H1 (cell line): ENCODE measurements at regions not wholly inside any gene's neighbourhood (a gene's known extent, or its start where the extent isn't known, plus 50 kb on each side); places are given as distances from the start of the nearest gene placed in this dataset.
"Not testable (repeated sequence)": the region's sequence is repeated elsewhere in the genome, so short reads cannot be mapped to it uniquely, and the experiment has no call there.

Experiments used
- CEBPB ChIP-seq: IDR thresholded peaks from 2 replicates; pipeline ENCODE4 v1.6.1; 2012; ENCODE audit warnings: low read depth, low read length
- NRF1 ChIP-seq: IDR thresholded peaks from 2 replicates; pipeline ENCODE4 v1.6.1; 2011; ENCODE audit warnings: mild to moderate bottlenecking, low read depth, low read length, improper control_type of control experiment
- POLR2A ChIP-seq, 2 experiments: IDR thresholded peaks; 1 replicate in 1 of 2; 2 replicates in 1 of 2; pipeline ENCODE4 v1.6.1; 2011; ENCODE audit warnings: low read depth in 2 of 2, low read length in 2 of 2, mild to moderate bottlenecking in 2 of 2; ENCODE audit errors: control extremely low read depth in 1 of 2
- RNF2 ChIP-seq: fragments of 200-900, 300-1000 bp; sonication (generic); IDR thresholded peaks from 2 replicates; pipeline ENCODE4 v1.7.1; 2016; ENCODE audit warnings: borderline replicate concordance, low read depth, mild to moderate bottlenecking, antibody characterized with exemption, low read length; ENCODE audit not compliant: poor library complexity, severe bottlenecking; ENCODE audit errors: missing control alignments
- SP1 ChIP-seq: IDR thresholded peaks from 2 replicates; pipeline ENCODE4 v1.6.1; 2011; ENCODE audit warnings: low read depth, low read length
- SP2 ChIP-seq: IDR thresholded peaks from 2 replicates; pipeline ENCODE4 v1.6.1; 2012; ENCODE audit warnings: mild to moderate bottlenecking, low read length, inconsistent platforms
- SRF ChIP-seq: IDR thresholded peaks from 2 replicates; pipeline ENCODE4 v1.6.1; 2011; ENCODE audit warnings: mild to moderate bottlenecking, low read depth, low read length, moderate library complexity
- TAF7 ChIP-seq: optimal IDR thresholded peaks from 2 replicates; pipeline ENCODE3; 2011; ENCODE audit warnings: low read depth, mild to moderate bottlenecking, inconsistent platforms, low read length, moderate library complexity, borderline replicate concordance
- TF ChIP-seq, protein P1 (sequence below), 3 experiments: IDR thresholded peaks; 1 replicate in 2 of 3; 2 replicates in 1 of 3; pipeline versions ENCODE4 v1.5.1 to v1.6.1; 2011; ENCODE audit warnings: low read length in 3 of 3, mild to moderate bottlenecking in 3 of 3, inconsistent platforms in 2 of 3, low read depth in 1 of 3, moderate library complexity in 1 of 3; ENCODE audit not compliant: insufficient read depth in 1 of 3; ENCODE audit errors: control extremely low read depth in 1 of 3
- TF ChIP-seq, protein P2 (sequence below): IDR thresholded peaks from 2 replicates; pipeline ENCODE4 v1.6.1; 2011; ENCODE audit warnings: low read depth, mild to moderate bottlenecking, low read length; ENCODE audit not compliant: insufficient read depth

DNA sequence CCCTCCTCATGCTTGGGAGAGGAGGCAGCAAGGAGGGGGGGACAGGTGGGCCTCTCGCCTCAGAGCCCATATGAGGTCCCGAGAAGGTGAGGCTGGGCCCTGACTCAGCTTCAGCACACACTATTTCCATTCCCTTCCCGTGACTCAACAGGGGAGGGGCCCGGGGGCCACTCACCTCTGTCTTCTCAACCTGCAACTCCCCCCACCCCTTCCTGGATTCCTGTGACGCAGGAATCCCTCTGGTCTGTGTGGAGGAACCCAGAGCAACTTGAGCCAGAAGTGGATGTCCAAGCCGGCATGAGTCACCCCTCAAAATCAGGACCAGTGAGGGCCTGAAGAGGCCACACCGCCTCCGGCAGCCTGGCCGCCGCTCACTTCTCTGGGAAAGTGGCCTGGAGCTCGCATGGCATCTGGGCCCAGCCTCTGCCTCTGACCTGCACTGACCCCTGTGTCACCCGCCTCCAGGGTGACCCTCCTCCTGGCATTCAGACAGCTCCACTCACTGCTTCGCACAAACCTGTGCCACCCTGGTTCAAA is 106.8 kb downstream of the TNFRSF13B start:
- TF ChIP-seq CEBPB; RNF2; TAF7; NRF1; SP1; SP2; POLR2A (IDR thresholded peaks at IDR 0.05; ENCODE audit: control extremely low read depth in 1 of 2, low read depth in 2 of 2, low read length in 2 of 2); SRF: not testable (repeated sequence)
- TF ChIP-seq, protein P1, sequence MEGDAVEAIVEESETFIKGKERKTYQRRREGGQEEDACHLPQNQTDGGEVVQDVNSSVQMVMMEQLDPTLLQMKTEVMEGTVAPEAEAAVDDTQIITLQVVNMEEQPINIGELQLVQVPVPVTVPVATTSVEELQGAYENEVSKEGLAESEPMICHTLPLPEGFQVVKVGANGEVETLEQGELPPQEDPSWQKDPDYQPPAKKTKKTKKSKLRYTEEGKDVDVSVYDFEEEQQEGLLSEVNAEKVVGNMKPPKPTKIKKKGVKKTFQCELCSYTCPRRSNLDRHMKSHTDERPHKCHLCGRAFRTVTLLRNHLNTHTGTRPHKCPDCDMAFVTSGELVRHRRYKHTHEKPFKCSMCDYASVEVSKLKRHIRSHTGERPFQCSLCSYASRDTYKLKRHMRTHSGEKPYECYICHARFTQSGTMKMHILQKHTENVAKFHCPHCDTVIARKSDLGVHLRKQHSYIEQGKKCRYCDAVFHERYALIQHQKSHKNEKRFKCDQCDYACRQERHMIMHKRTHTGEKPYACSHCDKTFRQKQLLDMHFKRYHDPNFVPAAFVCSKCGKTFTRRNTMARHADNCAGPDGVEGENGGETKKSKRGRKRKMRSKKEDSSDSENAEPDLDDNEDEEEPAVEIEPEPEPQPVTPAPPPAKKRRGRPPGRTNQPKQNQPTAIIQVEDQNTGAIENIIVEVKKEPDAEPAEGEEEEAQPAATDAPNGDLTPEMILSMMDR (IDR thresholded peaks at IDR 0.05; ENCODE audit: control extremely low read depth in 1 of 3, insufficient read depth in 1 of 3, low read depth in 1 of 3, low read length in 3 of 3) = not testable (repeated sequence)
- TF ChIP-seq, protein P2, sequence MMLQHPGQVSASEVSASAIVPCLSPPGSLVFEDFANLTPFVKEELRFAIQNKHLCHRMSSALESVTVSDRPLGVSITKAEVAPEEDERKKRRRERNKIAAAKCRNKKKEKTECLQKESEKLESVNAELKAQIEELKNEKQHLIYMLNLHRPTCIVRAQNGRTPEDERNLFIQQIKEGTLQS = not testable (repeated sequence)
